ENCODE measurements at regions not wholly inside any gene's neighbourhood (a gene's known extent, or its start where the extent isn't known, plus 50 kb on each side); places are given as distances from the start of the nearest gene placed in this dataset.

- TF ChIP-seq CTCF (IDR thresholded peaks at IDR 0.05; ENCODE audit: poor library complexity, severe bottlenecking) (no peak), TAF1 (IDR thresholded peaks at IDR 0.05; ENCODE audit: low read depth) (no peak), POLR2AphosphoS5 (IDR thresholded peaks at IDR 0.05) (no peak), EZH2 (IDR thresholded peaks at IDR 0.05; ENCODE audit: borderline replicate concordance, insufficient read depth, low read length, poor library complexity, severe bottlenecking) (no peak), MXI1 (conservative IDR thresholded peaks at IDR 0.05; ENCODE audit: poor library complexity, severe bottlenecking) (no peak)
- TF ChIP-seq, protein P1, sequence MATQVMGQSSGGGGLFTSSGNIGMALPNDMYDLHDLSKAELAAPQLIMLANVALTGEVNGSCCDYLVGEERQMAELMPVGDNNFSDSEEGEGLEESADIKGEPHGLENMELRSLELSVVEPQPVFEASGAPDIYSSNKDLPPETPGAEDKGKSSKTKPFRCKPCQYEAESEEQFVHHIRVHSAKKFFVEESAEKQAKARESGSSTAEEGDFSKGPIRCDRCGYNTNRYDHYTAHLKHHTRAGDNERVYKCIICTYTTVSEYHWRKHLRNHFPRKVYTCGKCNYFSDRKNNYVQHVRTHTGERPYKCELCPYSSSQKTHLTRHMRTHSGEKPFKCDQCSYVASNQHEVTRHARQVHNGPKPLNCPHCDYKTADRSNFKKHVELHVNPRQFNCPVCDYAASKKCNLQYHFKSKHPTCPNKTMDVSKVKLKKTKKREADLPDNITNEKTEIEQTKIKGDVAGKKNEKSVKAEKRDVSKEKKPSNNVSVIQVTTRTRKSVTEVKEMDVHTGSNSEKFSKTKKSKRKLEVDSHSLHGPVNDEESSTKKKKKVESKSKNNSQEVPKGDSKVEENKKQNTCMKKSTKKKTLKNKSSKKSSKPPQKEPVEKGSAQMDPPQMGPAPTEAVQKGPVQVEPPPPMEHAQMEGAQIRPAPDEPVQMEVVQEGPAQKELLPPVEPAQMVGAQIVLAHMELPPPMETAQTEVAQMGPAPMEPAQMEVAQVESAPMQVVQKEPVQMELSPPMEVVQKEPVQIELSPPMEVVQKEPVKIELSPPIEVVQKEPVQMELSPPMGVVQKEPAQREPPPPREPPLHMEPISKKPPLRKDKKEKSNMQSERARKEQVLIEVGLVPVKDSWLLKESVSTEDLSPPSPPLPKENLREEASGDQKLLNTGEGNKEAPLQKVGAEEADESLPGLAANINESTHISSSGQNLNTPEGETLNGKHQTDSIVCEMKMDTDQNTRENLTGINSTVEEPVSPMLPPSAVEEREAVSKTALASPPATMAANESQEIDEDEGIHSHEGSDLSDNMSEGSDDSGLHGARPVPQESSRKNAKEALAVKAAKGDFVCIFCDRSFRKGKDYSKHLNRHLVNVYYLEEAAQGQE (IDR thresholded peaks at IDR 0.05; ENCODE audit: borderline replicate concordance): no peak
Observed at GRCh38 chr2:45283764-45284620, 274.7 kb upstream of the SIX2 start.
